ENCODE measurements at regions not wholly inside any gene's neighbourhood (a gene's known extent, or its start where the extent isn't known, plus 50 kb on each side); places are given as distances from the start of the nearest gene placed in this dataset.

DNA sequence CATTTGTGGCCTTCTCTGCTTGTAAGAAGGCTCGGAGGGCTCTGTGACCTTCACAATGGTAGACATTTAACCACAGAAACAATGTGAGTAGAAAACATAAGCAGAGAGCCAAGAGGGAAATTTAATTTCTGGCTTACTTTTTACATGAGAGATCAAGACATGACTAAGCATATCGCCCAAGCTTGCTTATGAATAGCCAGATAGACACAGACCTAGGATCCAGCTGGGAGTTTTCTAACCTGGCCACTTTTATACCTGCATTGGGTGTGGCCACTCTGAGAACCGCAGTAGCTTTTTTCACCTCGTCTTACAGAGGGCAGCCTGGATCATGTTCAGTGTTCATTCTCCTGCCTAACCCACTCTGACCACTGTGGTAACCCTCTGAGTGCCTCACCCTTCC is 244.9 kb upstream of the KCNN2 start:
- TF ChIP-seq, protein P1, sequence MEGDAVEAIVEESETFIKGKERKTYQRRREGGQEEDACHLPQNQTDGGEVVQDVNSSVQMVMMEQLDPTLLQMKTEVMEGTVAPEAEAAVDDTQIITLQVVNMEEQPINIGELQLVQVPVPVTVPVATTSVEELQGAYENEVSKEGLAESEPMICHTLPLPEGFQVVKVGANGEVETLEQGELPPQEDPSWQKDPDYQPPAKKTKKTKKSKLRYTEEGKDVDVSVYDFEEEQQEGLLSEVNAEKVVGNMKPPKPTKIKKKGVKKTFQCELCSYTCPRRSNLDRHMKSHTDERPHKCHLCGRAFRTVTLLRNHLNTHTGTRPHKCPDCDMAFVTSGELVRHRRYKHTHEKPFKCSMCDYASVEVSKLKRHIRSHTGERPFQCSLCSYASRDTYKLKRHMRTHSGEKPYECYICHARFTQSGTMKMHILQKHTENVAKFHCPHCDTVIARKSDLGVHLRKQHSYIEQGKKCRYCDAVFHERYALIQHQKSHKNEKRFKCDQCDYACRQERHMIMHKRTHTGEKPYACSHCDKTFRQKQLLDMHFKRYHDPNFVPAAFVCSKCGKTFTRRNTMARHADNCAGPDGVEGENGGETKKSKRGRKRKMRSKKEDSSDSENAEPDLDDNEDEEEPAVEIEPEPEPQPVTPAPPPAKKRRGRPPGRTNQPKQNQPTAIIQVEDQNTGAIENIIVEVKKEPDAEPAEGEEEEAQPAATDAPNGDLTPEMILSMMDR (IDR thresholded peaks at IDR 0.05): no peak
- no peak for TF ChIP-seq POLR2A (IDR thresholded peaks at IDR 0.05)
